ENCODE measurements at regions not wholly inside any gene's neighbourhood (a gene's known extent, or its start where the extent isn't known, plus 50 kb on each side); places are given as distances from the start of the nearest gene placed in this dataset.

- no peak for TF ChIP-seq ZBTB49 (tag by site-specific recombination; IDR thresholded peaks at IDR 0.05; ENCODE audit: low read depth)
- TF ChIP-seq ZBTB21 (tag by site-specific recombination; IDR thresholded peaks at IDR 0.05), result no peak
- no peak for TF ChIP-seq ZNF555 (tag by site-specific recombination; conservative IDR thresholded peaks at IDR 0.05)
- no peak for TF ChIP-seq ZNF48 (tag by site-specific recombination; IDR thresholded peaks at IDR 0.05)
- TF ChIP-seq ZSCAN4 (tag by site-specific recombination; IDR thresholded peaks at IDR 0.05), result no peak
- TF ChIP-seq CTCF (tag by site-specific recombination; IDR thresholded peaks at IDR 0.05), result no peak
- no peak for TF ChIP-seq ZNF398 (tag by site-specific recombination; IDR thresholded peaks at IDR 0.05)
These were observed 2098.3 kb downstream of the TP53TG3F start (continued) for GRCh38 chr16:35557731-35558130.

GRCh38 chr16:35559911-35560636, 2100.7 kb downstream of the TP53TG3F start:
- H3K4me3 ChIP-seq (ENCODE audit: low read depth, low read length), result no peak overlapping the region
- no peaks in the 10 kb centered on the region for H3K4me1 ChIP-seq (ENCODE audit: control insufficient read depth, insufficient read depth, low read length)
- no peak overlapping the region for H3K27ac ChIP-seq (ENCODE audit: extremely low read depth, low read depth, low read length)
- TF ChIP-seq ZNF157 (tag by site-specific recombination; IDR thresholded peaks at IDR 0.05) (no peak), ZNF629 (tag by site-specific recombination; IDR thresholded peaks at IDR 0.05) (no peak), ZNF654 (tag by site-specific recombination; IDR thresholded peaks at IDR 0.05; ENCODE audit: low read depth) (peak; percentile 42), ZNF530 (tag by site-specific recombination; IDR thresholded peaks at IDR 0.05; ENCODE audit: low read depth) (no peak), HIC1 (tag by site-specific recombination; IDR thresholded peaks at IDR 0.05) (no peak), ZNF114 (tag by site-specific recombination; IDR thresholded peaks at IDR 0.05) (no peak)
- H3K36me3 ChIP-seq (ENCODE audit: control insufficient read depth in 2 of 2, insufficient read depth in 1 of 2, low read length in 2 of 2), result no peaks in the 10 kb centered on the region
- ChIA-PET CTCF (interaction anchor here (0.9 kb wide), 1 partner anchor 21 kb away, joined by 4 read pairs; no protein-coding TSS in a partner anchor), POLR2A (no interaction called here)
- H3K9me3 ChIP-seq (ENCODE audit: control insufficient read depth, insufficient read depth, low read depth, low read length), result no peaks in the 10 kb centered on the region

GRCh38 chr16:35560637-35560984, 2101.2 kb downstream of the TP53TG3F start:
- Histone ChIP-seq H3K4me1 (ENCODE audit: control insufficient read depth, insufficient read depth, low read length) (no peaks in the 10 kb centered on the region), H3K9me3 (ENCODE audit: control insufficient read depth, insufficient read depth, low read depth, low read length) (no peaks in the 10 kb centered on the region), H3K4me3 (ENCODE audit: low read depth, low read length) (no peak overlapping the region), H3K27ac (ENCODE audit: extremely low read depth, low read depth, low read length) (no peak overlapping the region), H3K36me3 (ENCODE audit: control insufficient read depth in 2 of 2, insufficient read depth in 1 of 2, low read length in 2 of 2) (no peaks in the 10 kb centered on the region)
- ChIA-PET POLR2A (no interaction called here), CTCF (no interaction called here)
- no peak for TF ChIP-seq ZNF155 (tag by site-specific recombination; IDR thresholded peaks at IDR 0.05)
- no peak for TF ChIP-seq BCL11B (tag by site-specific recombination; IDR thresholded peaks at IDR 0.05; ENCODE audit: low read depth)
- TF ChIP-seq ZNF645 (tag by site-specific recombination; IDR thresholded peaks at IDR 0.05), result no peak
- no peak for TF ChIP-seq ZNF560 (tag by site-specific recombination; IDR thresholded peaks at IDR 0.05; ENCODE audit: borderline replicate concordance)
- TF ChIP-seq ZNF571 (tag by site-specific recombination; IDR thresholded peaks at IDR 0.05), result no peak
- no peak for TF ChIP-seq ZNF37A (tag by site-specific recombination; IDR thresholded peaks at IDR 0.05)
- no peak for TF ChIP-seq FEZF1 (tag by site-specific recombination; IDR thresholded peaks at IDR 0.05)
- no peak for TF ChIP-seq ZNF664 (tag by site-specific recombination; IDR thresholded peaks at IDR 0.05)
- TF ChIP-seq ZNF341 (tag by site-specific recombination; IDR thresholded peaks at IDR 0.05; ENCODE audit: low read depth), result no peak
- no peak for TF ChIP-seq ZNF521 (tag by site-specific recombination; IDR thresholded peaks at IDR 0.05)
